ENCODE measurements at regions not wholly inside any gene's neighbourhood (a gene's known extent, or its start where the extent isn't known, plus 50 kb on each side); places are given as distances from the start of the nearest gene placed in this dataset.

- TF ChIP-seq CTCF (IDR thresholded peaks at IDR 0.05) (no peak), POLR2AphosphoS5 (IDR thresholded peaks at IDR 0.05) (no peak), POLR2A (IDR thresholded peaks at IDR 0.05) (no peak), EP300 (IDR thresholded peaks at IDR 0.05; ENCODE audit: low read depth) (no peak)
These were observed 248.9 kb upstream of the UGT8 start for GRCh38 chr4:114349543-114350175.

Data from transverse colon (tissue), 4 donors.